ENCODE measurements at regions not wholly inside any gene's neighbourhood (a gene's known extent, or its start where the extent isn't known, plus 50 kb on each side); places are given as distances from the start of the nearest gene placed in this dataset.

DNA sequence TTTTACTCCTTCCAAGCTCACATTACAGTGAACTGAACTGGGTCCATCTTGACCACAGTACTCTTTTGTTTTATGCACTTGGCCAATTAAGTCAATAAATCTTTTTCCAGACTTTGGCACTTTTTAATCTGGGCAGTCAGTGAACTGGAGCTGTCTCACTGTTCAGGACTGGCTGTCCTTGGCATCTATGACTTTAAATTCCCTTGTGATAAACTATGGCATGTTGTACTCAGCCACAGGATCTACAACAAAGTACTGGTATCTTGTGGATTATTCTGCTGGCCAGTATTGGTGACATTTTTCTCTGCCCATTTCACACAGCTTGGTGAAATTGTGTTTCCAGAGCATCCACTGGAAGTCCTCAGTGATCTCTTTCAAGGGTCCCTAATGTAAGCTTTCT lies 1144.8 kb upstream of the SEMA6A start:
- DNase-seq (ENCODE audit: low spot score) = no peak

DNA sequence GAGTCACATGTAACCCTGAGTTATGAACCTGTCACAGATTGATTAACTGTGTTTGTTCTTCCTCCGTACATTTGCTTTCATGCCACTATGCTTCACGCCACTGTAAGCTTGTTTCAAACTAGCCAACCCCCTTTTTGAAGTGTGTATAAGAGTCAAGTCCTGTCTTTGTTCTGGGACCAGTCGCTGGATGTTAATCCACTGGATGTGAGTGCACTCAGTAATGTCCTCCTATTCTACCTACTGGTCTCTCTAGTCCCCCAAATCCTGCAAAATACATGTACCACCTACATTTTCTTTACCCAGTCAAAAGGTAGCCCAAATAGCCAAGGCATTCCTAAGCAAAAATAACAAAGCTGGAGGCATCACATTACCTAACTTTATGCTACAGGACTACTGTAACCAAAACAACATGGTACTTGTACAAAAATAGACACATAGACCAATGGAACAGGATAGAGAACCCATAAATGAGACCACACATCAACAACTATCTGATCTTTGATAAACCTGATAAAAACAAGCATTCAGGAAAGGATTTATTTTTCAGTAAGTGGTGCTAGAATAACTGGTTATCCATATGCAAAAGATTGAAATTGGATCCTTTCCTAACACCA lies 1139.1 kb upstream of the SEMA6A start:
- no peak for DNase-seq (ENCODE audit: low spot score)

- DNase-seq (ENCODE audit: low spot score) = no peak
These were observed 1126.4 kb upstream of the SEMA6A start for GRCh38 chr5:117701062-117701461.

DNA sequence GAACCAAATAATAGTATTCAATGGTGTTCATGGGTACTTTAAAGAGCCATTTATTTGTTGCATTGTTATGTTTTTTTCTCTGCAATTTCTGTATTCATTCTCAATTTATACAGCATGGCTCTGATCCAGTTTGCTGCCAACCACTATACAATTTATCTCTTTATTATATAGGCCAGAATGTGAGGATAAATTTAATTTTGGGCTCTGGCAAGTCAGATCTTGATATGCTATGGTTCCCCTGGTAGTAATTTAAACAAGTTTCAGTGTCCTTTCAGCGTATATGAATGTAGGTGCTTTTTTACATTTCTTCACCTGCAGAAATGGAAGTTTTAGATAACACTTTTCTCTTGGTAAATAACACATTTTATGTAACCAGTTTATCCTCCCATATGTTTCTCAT lies 1118.0 kb upstream of the SEMA6A start:
- DNase-seq (ENCODE audit: low spot score) = no peak

DNA sequence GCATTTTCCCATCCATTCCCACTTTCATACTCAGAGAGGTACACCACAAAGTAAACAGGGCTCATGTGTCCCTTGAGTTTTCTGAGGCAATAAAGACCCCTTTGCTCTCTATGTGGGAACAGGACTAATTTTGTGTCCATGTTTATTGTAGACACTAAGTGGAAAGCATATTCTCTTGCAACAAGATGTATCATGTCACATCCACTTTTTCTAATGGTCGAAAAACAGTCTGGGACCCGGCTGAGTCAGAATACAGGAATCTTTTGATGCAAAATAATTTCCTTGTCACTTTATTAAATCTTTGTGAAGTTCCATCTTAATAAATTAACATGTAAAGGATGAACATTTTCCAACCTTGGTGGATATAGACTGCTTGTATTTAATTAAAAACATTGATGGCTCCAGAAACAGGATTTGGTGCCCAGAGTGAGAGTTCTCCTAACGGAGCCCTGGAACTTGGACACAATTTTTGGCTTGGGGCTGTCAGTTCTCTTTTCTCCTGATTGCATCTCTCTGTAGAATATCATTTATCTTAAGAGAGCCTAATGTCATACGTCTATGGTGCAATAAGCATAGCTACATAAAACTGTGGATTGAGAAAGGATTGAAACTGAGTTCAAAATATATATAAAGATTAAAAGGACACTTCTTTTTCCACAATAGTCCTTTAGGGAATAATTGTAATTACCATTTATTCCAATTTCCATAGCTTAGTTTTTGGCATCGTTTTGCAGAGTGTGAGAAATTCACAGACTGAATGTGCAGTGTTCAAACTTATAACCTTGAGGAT lies 1116.7 kb upstream of the SEMA6A start:
- DNase-seq (ENCODE audit: low spot score) = no peak

GRCh38 chr5:117690612-117691011 lies 1116.0 kb upstream of the SEMA6A start:
- DNase-seq (ENCODE audit: low spot score) = no peak

- no peak for DNase-seq (ENCODE audit: low spot score)
These were observed 1112.3 kb upstream of the SEMA6A start for GRCh38 chr5:117686926-117687325.

DNA sequence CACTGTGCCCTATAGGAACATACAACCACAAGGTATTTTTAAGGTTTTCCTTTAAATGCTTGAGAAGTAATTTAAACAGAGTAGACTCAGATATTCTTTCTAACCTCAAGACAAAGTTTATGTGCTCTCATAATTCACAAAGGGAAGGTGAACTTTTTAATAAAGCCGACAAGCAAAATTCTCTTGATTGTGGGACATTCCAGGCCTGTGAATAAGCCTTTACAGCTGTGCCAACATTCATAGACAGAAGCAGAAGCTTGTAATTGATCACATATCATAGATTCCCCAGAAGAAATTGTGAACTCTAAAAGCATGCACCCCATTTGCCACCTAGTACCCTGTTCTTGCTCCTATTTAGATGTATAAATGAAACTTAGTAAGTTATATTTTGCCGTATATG lies 1107.8 kb upstream of the SEMA6A start:
- DNase-seq (ENCODE audit: low spot score) = no peak

DNA sequence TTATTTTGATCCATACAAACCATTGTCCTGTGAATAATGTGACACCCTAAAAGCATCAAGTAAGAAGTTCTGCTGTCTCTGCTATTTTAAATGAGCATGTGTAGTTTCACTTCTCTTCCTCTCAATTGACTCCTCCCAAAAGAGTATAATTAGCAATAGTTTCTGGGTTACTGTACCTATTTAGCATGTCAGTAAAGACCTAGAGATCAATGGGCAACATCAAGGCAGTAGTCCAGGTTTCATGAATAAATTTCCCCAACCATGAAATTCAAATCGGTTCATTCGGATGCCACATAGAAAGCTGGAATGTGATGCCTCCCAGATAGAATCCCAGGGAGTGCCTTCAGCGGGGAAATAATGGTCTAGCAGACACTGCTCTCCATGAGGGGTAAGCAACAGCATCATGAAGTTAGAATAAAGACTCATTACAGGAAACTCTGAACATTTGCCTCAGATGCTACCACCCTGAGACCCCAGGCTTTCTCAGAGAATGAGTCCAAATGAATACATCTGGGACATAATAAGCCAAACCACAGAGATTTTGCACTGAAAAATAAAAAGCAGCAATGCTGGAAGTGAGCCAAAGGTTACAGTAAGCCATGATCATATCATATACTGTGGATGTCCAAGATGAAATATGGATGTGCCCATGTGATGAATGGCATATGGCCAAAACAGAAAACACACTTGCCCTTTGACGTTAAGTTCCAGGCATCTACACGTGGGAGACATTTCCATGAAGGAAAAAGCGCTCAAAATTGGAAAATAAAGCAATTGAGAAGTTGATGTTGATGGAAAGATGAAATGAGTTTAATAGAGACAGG lies 1107.0 kb upstream of the SEMA6A start:
- DNase-seq (ENCODE audit: low spot score) = no peak

DNA sequence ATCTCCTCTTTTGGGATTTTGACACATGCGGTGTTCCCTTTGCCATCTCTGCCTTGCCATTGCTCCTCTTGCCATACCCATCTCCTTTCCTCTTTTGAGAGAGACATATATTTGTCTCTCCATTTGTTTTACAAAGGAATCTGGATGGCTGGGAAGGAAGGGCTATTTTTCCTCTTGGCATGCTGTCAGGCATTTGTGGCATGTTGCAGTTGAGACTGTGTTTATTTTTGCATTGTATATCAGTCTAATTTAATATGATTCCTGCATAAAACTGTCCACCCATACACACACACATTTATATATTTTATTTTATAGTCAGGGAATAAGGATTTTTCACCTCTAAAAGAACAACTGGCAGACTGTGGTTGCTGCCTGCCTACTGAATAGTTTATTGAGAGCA lies 1105.8 kb upstream of the SEMA6A start:
- DNase-seq (ENCODE audit: low spot score) = no peak

DNA sequence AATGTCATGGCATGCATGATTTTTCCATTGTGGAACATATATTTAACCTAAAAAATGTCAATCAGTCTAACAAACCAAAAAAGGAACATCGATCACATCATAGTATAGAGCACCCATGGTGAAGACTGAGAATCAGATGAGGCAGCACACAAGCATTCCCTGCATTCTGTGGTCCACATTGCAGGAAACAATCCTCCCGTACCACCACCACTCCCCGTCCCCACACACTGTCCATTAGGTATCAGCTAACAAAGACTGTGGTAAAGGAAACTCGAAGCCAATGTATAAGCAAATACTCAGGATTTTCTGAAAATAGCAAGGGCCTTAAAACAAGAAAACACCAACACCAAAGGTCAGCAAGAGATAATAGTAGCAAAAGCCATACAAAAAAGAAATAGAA lies 1104.4 kb upstream of the SEMA6A start:
- no peak for DNase-seq (ENCODE audit: low spot score)

- no peak for DNase-seq (ENCODE audit: low spot score)
These were observed 1101.0 kb upstream of the SEMA6A start for GRCh38 chr5:117675646-117676045.

DNA sequence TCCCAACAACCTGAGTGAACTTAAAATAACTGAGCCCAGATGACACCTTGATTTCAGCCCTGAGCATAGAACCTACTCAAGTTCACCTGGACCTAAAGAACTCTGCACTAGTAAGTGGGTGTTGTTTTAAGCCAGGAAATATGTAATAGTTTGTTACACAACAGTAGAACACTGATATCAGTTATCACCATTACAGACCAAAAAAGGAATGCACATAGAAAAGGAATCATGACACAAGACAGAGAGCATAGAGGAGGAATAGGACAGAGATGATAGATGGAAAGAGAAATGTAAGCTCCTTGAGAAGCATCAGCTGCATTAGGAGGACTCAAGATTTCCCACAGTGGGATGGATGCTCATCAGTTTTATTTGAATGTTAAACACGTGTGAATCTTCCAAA lies 1096.9 kb upstream of the SEMA6A start:
- DNase-seq (ENCODE audit: low spot score) = no peak

DNA sequence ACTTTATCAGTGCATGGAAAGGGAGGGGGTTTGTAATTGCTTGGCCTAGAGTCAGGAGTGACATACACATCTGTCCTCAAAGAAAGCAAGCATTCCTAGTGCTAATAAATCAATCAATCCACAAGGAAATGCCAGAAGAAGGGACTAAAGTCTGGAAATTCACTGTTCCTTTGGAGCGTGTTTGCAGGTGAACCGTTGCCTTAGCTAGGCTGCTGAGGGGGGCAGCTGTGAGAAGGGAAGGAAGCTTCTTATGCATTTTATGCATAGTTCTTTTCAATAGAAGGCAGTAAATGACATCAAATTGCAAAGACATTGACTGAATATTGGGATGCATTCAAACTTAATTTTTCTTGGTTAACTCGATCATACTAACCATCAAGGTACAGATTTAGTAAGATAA lies 1092.5 kb upstream of the SEMA6A start:
- DNase-seq (ENCODE audit: low spot score) = no peak

DNA sequence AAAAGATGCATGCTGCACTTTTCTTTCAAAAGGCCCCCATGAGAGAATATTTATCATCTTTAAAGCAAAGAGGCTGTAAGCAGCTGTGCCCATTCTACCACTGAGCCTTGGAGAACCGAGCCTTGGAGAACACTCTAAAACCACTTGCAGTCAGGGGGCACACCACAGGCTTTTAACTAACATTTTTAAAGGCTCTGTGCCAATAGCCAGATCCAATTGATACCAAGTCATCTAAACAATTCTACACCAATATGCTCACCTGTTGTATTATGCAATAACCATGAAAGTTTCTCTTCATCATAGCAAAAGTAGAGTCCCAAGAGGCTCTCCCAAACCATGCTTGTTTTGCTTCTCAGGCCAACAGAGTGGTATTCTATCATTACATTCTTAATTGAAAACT lies 1090.5 kb upstream of the SEMA6A start:
- DNase-seq (ENCODE audit: low spot score) = no peak

GRCh38 chr5:117662361-117662760 lies 1087.7 kb upstream of the SEMA6A start:
- no peak for DNase-seq (ENCODE audit: low spot score)

DNA sequence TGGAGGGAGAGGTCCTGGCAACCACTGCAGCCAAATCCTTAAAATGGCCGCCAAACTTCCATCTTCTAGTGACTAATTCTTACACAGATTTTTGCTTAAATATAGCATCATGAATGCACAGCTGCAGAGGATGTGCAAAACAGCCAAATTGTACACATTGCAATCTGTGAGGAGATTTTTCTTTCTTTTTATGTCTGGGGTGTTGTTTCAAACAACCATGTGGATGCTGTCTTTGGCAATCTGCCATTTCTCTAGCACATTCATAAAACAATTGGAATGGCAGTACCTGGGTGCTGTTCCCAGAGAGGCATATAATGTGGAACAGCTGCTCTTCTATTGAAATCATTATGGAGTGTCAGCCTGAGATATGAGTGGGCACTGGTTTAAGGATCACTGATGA lies 1082.9 kb upstream of the SEMA6A start:
- no peak for DNase-seq (ENCODE audit: low spot score)

- DNase-seq (ENCODE audit: low spot score) = no peak
These were observed 1078.3 kb upstream of the SEMA6A start for GRCh38 chr5:117652958-117653280.

- no peak for DNase-seq (ENCODE audit: low spot score)
These were observed 1077.7 kb upstream of the SEMA6A start for GRCh38 chr5:117652036-117652957.

DNA sequence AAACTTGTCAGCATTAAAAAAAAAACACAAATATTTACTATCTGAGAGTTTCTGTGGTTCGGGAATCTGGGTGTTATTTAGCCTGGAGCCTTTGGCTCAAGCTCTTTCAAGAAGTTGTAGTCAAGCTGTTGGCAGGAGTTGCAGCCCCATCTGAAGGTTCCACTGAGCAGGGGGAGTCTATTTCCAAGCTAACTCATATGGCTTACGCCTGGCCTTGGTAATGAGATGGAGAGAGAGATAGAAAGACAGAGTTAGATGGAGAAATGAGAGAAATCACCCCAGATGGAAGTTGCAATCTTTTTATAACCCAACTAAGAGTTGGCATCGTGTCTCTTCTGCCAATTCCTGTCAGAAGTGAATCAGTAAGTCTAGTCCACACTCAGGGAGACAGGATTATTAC lies 1075.2 kb upstream of the SEMA6A start:
- DNase-seq (ENCODE audit: low spot score) = no peak

GRCh38 chr5:117645400-117645799 lies 1070.8 kb upstream of the SEMA6A start:
- no peak for DNase-seq (ENCODE audit: low spot score)

GRCh38 chr5:117638581-117638980 lies 1064.0 kb upstream of the SEMA6A start:
- DNase-seq (ENCODE audit: low spot score) = no peak
